ENCODE measurements at regions not wholly inside any gene's neighbourhood (a gene's known extent, or its start where the extent isn't known, plus 50 kb on each side); places are given as distances from the start of the nearest gene placed in this dataset.

DNA sequence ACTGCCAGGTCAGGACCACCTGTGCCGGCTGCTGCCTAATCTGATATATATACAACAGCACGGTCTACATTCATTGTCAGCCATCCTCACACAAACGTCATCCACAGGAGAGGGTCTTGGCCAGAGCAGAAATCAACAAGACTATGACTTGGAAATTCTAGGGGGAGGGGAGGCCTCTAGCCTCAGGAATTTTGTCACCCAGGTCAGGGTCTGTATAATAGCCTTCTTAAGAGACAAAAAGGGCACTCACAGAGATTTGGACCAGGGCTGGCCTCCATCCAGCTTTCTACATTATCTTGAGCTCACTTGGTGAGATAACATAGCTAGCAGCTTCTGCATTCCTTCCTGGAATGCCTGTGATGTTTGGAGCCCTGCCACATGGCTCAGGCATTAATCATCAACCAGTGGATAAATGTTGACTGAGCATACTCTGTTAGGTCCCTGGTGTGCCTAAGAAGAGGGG, 50.4 kb upstream of the CTIF start:
- no peak overlapping the region for H3K4me3 ChIP-seq (ENCODE audit: low read depth, low read length)
- in situ Hi-C loops (cut with HindIII; ENCODE audit: low sequenced_read_pairs), result no loop called here
- TF ChIP-seq, protein P1, sequence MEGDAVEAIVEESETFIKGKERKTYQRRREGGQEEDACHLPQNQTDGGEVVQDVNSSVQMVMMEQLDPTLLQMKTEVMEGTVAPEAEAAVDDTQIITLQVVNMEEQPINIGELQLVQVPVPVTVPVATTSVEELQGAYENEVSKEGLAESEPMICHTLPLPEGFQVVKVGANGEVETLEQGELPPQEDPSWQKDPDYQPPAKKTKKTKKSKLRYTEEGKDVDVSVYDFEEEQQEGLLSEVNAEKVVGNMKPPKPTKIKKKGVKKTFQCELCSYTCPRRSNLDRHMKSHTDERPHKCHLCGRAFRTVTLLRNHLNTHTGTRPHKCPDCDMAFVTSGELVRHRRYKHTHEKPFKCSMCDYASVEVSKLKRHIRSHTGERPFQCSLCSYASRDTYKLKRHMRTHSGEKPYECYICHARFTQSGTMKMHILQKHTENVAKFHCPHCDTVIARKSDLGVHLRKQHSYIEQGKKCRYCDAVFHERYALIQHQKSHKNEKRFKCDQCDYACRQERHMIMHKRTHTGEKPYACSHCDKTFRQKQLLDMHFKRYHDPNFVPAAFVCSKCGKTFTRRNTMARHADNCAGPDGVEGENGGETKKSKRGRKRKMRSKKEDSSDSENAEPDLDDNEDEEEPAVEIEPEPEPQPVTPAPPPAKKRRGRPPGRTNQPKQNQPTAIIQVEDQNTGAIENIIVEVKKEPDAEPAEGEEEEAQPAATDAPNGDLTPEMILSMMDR (IDR thresholded peaks at IDR 0.05; ENCODE audit: low read depth, low read length, missing control alignments), result no peak
- DNase-seq (ENCODE audit: low read depth), result peak; percentile 84

DNA sequence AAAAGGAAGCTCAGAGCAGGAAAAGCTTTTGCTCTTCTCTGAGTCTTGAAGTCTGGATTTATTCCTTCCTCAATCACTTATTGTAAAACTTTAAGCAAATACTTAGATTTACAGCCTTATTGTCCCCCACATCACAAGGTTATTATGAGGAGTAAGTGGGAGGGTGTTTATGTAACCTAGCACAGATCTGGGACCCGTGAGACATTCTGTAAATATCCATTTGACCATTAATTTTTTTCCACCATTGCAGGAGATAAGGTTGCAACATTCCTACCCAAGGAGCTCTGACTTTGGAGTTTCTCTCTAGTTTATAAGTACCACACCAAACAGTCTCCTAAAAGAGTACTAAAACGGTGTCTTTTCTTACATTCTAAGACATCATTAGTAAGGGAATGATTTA, 52.1 kb upstream of the CTIF start:
- TF ChIP-seq, protein P1 (IDR thresholded peaks at IDR 0.05; ENCODE audit: low read depth, low read length, missing control alignments), result no peak
- no peak for DNase-seq (ENCODE audit: low read depth)
- H3K4me3 ChIP-seq (ENCODE audit: low read depth, low read length), result no peak overlapping the region
- in situ Hi-C loops (cut with HindIII; ENCODE audit: low sequenced_read_pairs), result no loop called here

DNA sequence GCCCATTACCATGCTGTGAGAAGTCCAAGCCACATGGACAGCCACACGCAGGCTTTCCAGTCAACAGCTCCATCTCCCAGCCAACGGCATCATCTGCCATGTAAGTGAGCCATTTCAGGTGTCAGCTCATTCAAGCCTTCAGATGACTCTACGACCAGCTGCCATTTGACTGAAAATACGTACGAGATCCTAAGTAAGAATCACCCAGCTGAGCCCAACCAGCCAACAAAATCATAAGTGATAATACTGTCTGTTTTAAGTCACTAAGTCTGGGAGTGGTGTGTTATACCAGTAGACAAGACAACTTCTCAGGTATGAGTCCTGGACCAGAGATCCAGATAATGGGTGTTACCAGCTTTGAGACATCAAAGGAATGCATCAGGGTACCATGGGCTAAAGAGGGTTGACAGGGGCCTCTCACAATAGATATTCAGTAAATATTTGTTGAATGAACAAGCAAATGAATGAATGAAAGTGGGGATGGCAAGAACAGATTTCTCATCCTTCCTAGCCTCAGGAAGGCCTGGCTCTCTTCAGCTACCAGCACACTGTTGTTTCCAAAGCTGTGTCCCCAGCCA, 52.9 kb upstream of the CTIF start:
- in situ Hi-C loops (cut with HindIII; ENCODE audit: low sequenced_read_pairs), result no loop called here
- DNase-seq (ENCODE audit: low read depth), result no peak
- H3K4me3 ChIP-seq (ENCODE audit: low read depth, low read length), result no peak overlapping the region
- TF ChIP-seq, protein P1 (IDR thresholded peaks at IDR 0.05; ENCODE audit: low read depth, low read length, missing control alignments), result no peak

GRCh38 chr18:48481092-48481491, 57.7 kb upstream of the CTIF start:
- DNase-seq (ENCODE audit: low read depth), result no peak
- TF ChIP-seq, protein P1 (IDR thresholded peaks at IDR 0.05; ENCODE audit: low read depth, low read length, missing control alignments), result no peak
- no peak overlapping the region for H3K4me3 ChIP-seq (ENCODE audit: low read depth, low read length)
- in situ Hi-C loops (cut with HindIII; ENCODE audit: low sequenced_read_pairs), result no loop called here

GRCh38 chr18:48479531-48479930, 59.3 kb upstream of the CTIF start:
- TF ChIP-seq, protein P1 (IDR thresholded peaks at IDR 0.05; ENCODE audit: low read depth, low read length, missing control alignments), result no peak
- no peak for DNase-seq (ENCODE audit: low read depth)
- H3K4me3 ChIP-seq (ENCODE audit: low read depth, low read length), result no peak overlapping the region
- in situ Hi-C loops (cut with HindIII; ENCODE audit: low sequenced_read_pairs), result no loop called here

DNA sequence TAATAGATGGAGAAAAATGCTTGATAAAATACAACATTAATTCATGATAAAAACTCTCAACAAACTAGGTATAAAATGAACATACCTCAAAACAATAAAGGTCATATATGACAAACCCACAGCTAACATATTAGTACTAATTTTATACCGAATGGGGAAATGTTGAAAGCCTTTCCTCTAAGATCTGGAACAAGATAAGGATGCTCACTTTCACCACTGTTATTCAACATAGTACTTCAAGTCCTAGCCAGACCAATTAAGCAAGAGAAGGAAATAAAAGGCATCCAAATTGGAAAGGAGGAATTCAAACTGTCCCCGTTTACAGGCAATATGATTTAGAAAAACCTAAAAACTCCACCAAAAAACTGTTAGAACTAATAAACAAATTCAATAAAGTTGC, 61.5 kb upstream of the CTIF start:
- H3K4me3 ChIP-seq (ENCODE audit: low read depth, low read length), result no peak overlapping the region
- in situ Hi-C loops (cut with HindIII; ENCODE audit: low sequenced_read_pairs), result no loop called here
- TF ChIP-seq, protein P1 (IDR thresholded peaks at IDR 0.05; ENCODE audit: low read depth, low read length, missing control alignments), result no peak
- DNase-seq (ENCODE audit: low read depth), result no peak

Data from astrocyte of the cerebellum (primary cell).